ENCODE measurements at regions not wholly inside any gene's neighbourhood (a gene's known extent, or its start where the extent isn't known, plus 50 kb on each side); places are given as distances from the start of the nearest gene placed in this dataset.

DNA sequence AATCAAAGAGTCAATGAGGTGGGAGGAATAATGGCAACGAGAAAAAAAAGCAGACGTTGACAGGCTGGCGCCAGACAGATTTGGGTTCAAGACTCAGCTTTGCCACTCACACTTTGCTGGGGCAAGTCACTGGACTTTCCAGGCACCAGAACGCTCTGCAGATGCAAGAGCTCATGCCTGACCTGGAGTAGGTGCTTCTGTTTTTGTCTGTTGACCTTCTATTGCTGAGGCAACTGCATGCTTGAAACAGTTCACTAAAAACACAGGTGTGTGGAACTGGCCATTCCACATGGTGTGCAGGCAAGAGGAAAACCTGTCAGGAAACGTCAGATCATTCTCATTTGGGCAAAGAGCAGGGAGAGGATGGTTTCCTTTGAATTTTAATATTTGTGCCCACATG, 161.2 kb upstream of the SMIM23 start:
- Histone ChIP-seq H3K27me3 (replicated peaks in 1 of 4; ENCODE audit: control extremely low read depth in 1 of 4, control insufficient read depth in 3 of 4, insufficient read depth in 4 of 4, low read length in 3 of 4) (peaks cover 0 to 7% (median 1%) of the 10 kb centered on the region in 4 experiments), H2AFZ (ENCODE audit: insufficient read depth, low read depth, low read length, poor library complexity, severe bottlenecking) (no peak overlapping the region), H3K79me2 (ENCODE audit: control insufficient read depth, insufficient read depth, low read length) (no peaks in the 10 kb centered on the region), H3K27ac (ENCODE audit: low read length in 2 of 2) (no peak overlapping the region), H3K9ac (ENCODE audit: low read length) (no peak overlapping the region), H3K4me3 (ENCODE audit: control extremely low read depth in 1 of 5, extremely low read depth in 1 of 5, insufficient read depth in 1 of 5, low read depth in 2 of 5, low read length in 4 of 5) (no peak overlapping the region), H3K4me2 (replicated peaks; ENCODE audit: low read depth, low read length, poor library complexity, severe bottlenecking) (no peak overlapping the region), H3K36me3 (replicated peaks in 1 of 2; ENCODE audit: control extremely low read depth in 1 of 2, control insufficient read depth in 1 of 2, extremely low read depth in 1 of 2, insufficient read depth in 2 of 2, low read length in 1 of 2) (no peaks in the 10 kb centered on the region), H4K20me1 (ENCODE audit: control insufficient read depth, insufficient read depth, low read length, poor library complexity, severe bottlenecking) (no peaks in the 10 kb centered on the region), H3K9me3 (ENCODE audit: control extremely low read depth in 1 of 3, control insufficient read depth in 2 of 3, insufficient read depth in 1 of 3, low read length in 2 of 3) (no peaks in the 10 kb centered on the region), H3K4me1 (ENCODE audit: control insufficient read depth in 2 of 2, insufficient read depth in 2 of 2, low read length in 2 of 2) (no peaks in the 10 kb centered on the region)
- TF ChIP-seq, protein P1, sequence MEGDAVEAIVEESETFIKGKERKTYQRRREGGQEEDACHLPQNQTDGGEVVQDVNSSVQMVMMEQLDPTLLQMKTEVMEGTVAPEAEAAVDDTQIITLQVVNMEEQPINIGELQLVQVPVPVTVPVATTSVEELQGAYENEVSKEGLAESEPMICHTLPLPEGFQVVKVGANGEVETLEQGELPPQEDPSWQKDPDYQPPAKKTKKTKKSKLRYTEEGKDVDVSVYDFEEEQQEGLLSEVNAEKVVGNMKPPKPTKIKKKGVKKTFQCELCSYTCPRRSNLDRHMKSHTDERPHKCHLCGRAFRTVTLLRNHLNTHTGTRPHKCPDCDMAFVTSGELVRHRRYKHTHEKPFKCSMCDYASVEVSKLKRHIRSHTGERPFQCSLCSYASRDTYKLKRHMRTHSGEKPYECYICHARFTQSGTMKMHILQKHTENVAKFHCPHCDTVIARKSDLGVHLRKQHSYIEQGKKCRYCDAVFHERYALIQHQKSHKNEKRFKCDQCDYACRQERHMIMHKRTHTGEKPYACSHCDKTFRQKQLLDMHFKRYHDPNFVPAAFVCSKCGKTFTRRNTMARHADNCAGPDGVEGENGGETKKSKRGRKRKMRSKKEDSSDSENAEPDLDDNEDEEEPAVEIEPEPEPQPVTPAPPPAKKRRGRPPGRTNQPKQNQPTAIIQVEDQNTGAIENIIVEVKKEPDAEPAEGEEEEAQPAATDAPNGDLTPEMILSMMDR (IDR thresholded peaks at IDR 0.05) = no peak
- no peak for TF ChIP-seq EZH2 (IDR thresholded peaks at IDR 0.05; ENCODE audit: borderline replicate concordance, insufficient read depth, low read depth, low read length, poor library complexity, severe bottlenecking)
- H3K27ac Mint-ChIP-seq = no peak overlapping the region
- no peaks in the 10 kb centered on the region for H3K9me3 Mint-ChIP-seq (ENCODE audit: insufficient read depth)
- CTCF ChIA-PET = no interaction called here
- no peak for DNase-seq
- no peak overlapping the region for H3K4me3 Mint-ChIP-seq
- peaks cover 16% of the 10 kb centered on the region for H3K27me3 Mint-ChIP-seq
- POLR2A ChIA-PET = no interaction called here
- no peak for ATAC-seq (ENCODE audit: low read depth)
- WGBS (ENCODE audit: insufficient coverage) = 91% methylated on average over 4 of the region's 5 CpGs
- no peaks in the 10 kb centered on the region for H3K4me1 Mint-ChIP-seq
- intact Hi-C loops (cut with micrococcal nuclease) = no loop called here

DNA sequence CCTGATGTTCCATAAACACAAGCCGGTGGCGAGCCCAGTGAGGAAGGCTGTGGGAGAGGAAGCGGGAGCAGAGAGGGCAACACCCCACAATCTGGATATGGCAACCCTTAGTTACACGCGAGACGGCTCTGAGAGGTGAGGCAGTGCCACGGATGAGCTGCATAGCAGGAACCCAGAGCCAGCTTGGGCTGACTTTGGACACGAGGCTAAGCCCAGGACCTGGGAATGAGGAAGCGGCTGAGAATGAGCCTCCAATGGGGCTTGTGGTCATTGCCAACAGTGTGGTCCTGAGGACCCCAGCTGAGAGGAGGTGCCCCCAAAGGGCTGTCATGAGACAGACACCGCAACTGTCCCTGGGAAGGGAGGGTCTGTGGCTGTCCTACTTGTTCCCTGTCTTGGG, 160.0 kb upstream of the SMIM23 start:
- no peak overlapping the region for H3K4me2 ChIP-seq (replicated peaks; ENCODE audit: low read depth, low read length, poor library complexity, severe bottlenecking)
- H4K20me1 ChIP-seq (ENCODE audit: control insufficient read depth, insufficient read depth, low read length, poor library complexity, severe bottlenecking) = no peaks in the 10 kb centered on the region
- TF ChIP-seq EZH2 (IDR thresholded peaks at IDR 0.05; ENCODE audit: borderline replicate concordance, insufficient read depth, low read depth, low read length, poor library complexity, severe bottlenecking) = no peak
- TF ChIP-seq, protein P1 (IDR thresholded peaks at IDR 0.05) = no peak
- H3K27ac Mint-ChIP-seq = no peak overlapping the region
- no peak overlapping the region for H3K4me3 Mint-ChIP-seq
- H3K4me3 ChIP-seq (ENCODE audit: control extremely low read depth in 1 of 5, extremely low read depth in 1 of 5, insufficient read depth in 1 of 5, low read depth in 2 of 5, low read length in 4 of 5) = no peak overlapping the region
- H3K4me1 Mint-ChIP-seq = no peaks in the 10 kb centered on the region
- intact Hi-C loops (cut with micrococcal nuclease) = no loop called here
- DNase-seq = no peak
- H3K27ac ChIP-seq (ENCODE audit: low read length in 2 of 2) = no peak overlapping the region
- peaks cover 0 to 7% (median 3%) of the 10 kb centered on the region in 4 experiments for H3K27me3 ChIP-seq (replicated peaks in 1 of 4; ENCODE audit: control extremely low read depth in 1 of 4, control insufficient read depth in 3 of 4, insufficient read depth in 4 of 4, low read length in 3 of 4)
- ChIA-PET POLR2A (no interaction called here), CTCF (no interaction called here)
- 91% methylated on average over 10 of the region's 10 CpGs for WGBS (ENCODE audit: insufficient coverage)
- H3K27me3 Mint-ChIP-seq = peaks cover 16% of the 10 kb centered on the region
- H3K9me3 Mint-ChIP-seq (ENCODE audit: insufficient read depth) = no peaks in the 10 kb centered on the region
- no peaks in the 10 kb centered on the region for H3K9me3 ChIP-seq (ENCODE audit: control extremely low read depth in 1 of 3, control insufficient read depth in 2 of 3, insufficient read depth in 1 of 3, low read length in 2 of 3)
- no peak overlapping the region for H3K9ac ChIP-seq (ENCODE audit: low read length)
- no peaks in the 10 kb centered on the region for H3K36me3 ChIP-seq (replicated peaks in 1 of 2; ENCODE audit: control extremely low read depth in 1 of 2, control insufficient read depth in 1 of 2, extremely low read depth in 1 of 2, insufficient read depth in 2 of 2, low read length in 1 of 2)
- H3K79me2 ChIP-seq (ENCODE audit: control insufficient read depth, insufficient read depth, low read length) = no peaks in the 10 kb centered on the region
- no peak overlapping the region for H2AFZ ChIP-seq (ENCODE audit: insufficient read depth, low read depth, low read length, poor library complexity, severe bottlenecking)
- no peak for ATAC-seq (ENCODE audit: low read depth)
- no peaks in the 10 kb centered on the region for H3K4me1 ChIP-seq (ENCODE audit: control insufficient read depth in 2 of 2, insufficient read depth in 2 of 2, low read length in 2 of 2)
